ENCODE measurements at regions not wholly inside any gene's neighbourhood (a gene's known extent, or its start where the extent isn't known, plus 50 kb on each side); places are given as distances from the start of the nearest gene placed in this dataset.
"Not testable (repeated sequence)": the region's sequence is repeated elsewhere in the genome, so short reads cannot be mapped to it uniquely, and the experiment has no call there.

- H3K27ac ChIP-seq (replicated peaks), result no peak overlapping the region
- no peak overlapping the region for H3K4me3 ChIP-seq (replicated peaks; ENCODE audit: insufficient read depth, low read length)
These were observed 173.9 kb upstream of the PPP1R26 start for GRCh38 chr9:135305546-135306180.

GRCh38 chr9:135306699-135307098, 172.9 kb upstream of the PPP1R26 start:
- Histone ChIP-seq H3K4me3 (replicated peaks; ENCODE audit: insufficient read depth, low read length) (no peak overlapping the region), H3K27me3 (ENCODE audit: insufficient read depth, poor library complexity, severe bottlenecking) (no peaks in the 10 kb centered on the region), H3K27ac (replicated peaks) (no peak overlapping the region)
- TF ChIP-seq SPI1 (IDR thresholded peaks at IDR 0.05; ENCODE audit: borderline replicate concordance, low read depth), result no peak
- no peak for TF ChIP-seq GABPA (IDR thresholded peaks at IDR 0.05; ENCODE audit: low read depth)
- TF ChIP-seq POLR2AphosphoS5 (IDR thresholded peaks at IDR 0.05; ENCODE audit: low read depth), result no peak
- no peak for TF ChIP-seq REST (IDR thresholded peaks at IDR 0.05; ENCODE audit: insufficient replicate concordance, low read depth)
- TF ChIP-seq CTCF (IDR thresholded peaks at IDR 0.05; ENCODE audit: insufficient read depth, low read length), result no peak
- DNase-seq (ENCODE audit: low read depth in 1 of 2, low spot score in 1 of 2), result no peak

More at GRCh38 chr9:135305546-135306180, 173.9 kb upstream of the PPP1R26 start:
- no peaks in the 10 kb centered on the region for H3K27me3 ChIP-seq (ENCODE audit: insufficient read depth, poor library complexity, severe bottlenecking)
- no peak for DNase-seq (ENCODE audit: low read depth in 1 of 2, low spot score in 1 of 2)
- no peak for TF ChIP-seq CTCF (IDR thresholded peaks at IDR 0.05; ENCODE audit: insufficient read depth, low read length)
- TF ChIP-seq GABPA (IDR thresholded peaks at IDR 0.05; ENCODE audit: low read depth), result no peak

DNA sequence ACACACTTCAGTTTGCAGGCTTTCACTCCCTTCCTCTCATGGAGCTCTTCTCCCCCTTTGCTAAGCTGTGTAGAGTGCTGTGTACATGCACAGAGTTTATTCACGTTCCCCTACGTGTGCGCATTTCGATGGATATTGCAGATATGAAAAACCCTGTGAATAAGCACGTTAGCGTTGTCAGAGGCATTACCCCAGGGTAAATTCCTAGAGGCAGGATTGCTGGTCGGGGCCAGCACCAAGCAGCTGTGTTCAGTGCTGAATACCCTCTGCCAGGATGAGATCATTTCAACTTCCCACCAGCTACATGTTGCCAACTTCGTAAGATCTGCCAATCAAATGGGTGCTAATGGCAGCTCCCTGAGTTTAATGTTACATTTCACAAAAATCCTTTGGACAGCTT, 172.3 kb upstream of the PPP1R26 start:
- Histone ChIP-seq H3K27me3 (ENCODE audit: insufficient read depth, poor library complexity, severe bottlenecking) (no peaks in the 10 kb centered on the region), H3K4me3 (replicated peaks; ENCODE audit: insufficient read depth, low read length) (no peak overlapping the region), H3K27ac (replicated peaks) (no peak overlapping the region)
- DNase-seq (ENCODE audit: low read depth in 1 of 2, low spot score in 1 of 2), result no peak
- TF ChIP-seq REST (IDR thresholded peaks at IDR 0.05; ENCODE audit: insufficient replicate concordance, low read depth) (no peak), SPI1 (IDR thresholded peaks at IDR 0.05; ENCODE audit: borderline replicate concordance, low read depth) (no peak), GABPA (IDR thresholded peaks at IDR 0.05; ENCODE audit: low read depth) (no peak), CTCF (IDR thresholded peaks at IDR 0.05; ENCODE audit: insufficient read depth, low read length) (no peak), POLR2AphosphoS5 (IDR thresholded peaks at IDR 0.05; ENCODE audit: low read depth) (no peak)

- not testable (repeated sequence) for H3K27me3 ChIP-seq (ENCODE audit: insufficient read depth, poor library complexity, severe bottlenecking); DNase-seq (ENCODE audit: low read depth in 1 of 2, low spot score in 1 of 2); H3K4me3 ChIP-seq (replicated peaks; ENCODE audit: insufficient read depth, low read length); H3K27ac ChIP-seq (replicated peaks)
These were observed 171.7 kb upstream of the PPP1R26 start for GRCh38 chr9:135307919-135308318.
